ENCODE measurements at regions not wholly inside any gene's neighbourhood (a gene's known extent, or its start where the extent isn't known, plus 50 kb on each side); places are given as distances from the start of the nearest gene placed in this dataset.

GRCh38 chr9:99549441-99549840 lies 272.2 kb upstream of the NR4A3 start:
- TF ChIP-seq POLR2A (IDR thresholded peaks at IDR 0.05; ENCODE audit: low read depth, low read length): no peak
- no peak for TF ChIP-seq TAF1 (IDR thresholded peaks at IDR 0.05; ENCODE audit: borderline replicate concordance, low read depth, low read length)
